ENCODE measurements at regions not wholly inside any gene's neighbourhood (a gene's known extent, or its start where the extent isn't known, plus 50 kb on each side); places are given as distances from the start of the nearest gene placed in this dataset.

DNA sequence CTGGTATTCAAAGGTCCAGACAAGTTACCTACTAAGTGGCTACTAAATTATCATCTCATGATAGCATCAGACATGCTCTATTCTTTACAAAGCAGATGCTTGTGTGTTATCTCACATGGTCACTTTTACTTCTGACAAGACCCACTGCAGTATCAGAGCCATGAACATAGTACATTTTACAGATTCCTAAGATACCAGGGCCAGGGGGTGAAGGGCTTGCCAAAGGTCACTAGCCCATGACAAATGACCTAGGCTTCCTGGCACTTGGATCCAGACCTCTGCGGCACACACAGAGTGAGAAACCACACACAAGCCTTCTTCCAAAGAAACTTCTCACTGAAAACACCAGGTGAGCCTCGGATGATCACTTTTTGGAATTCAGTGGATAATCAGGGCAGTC is 446.8 kb downstream of the EIPR1 start:
- Histone ChIP-seq H3K4me1 (ENCODE audit: control insufficient read depth, insufficient read depth, low read length) (no peaks in the 10 kb centered on the region), H3K4me2 (ENCODE audit: control insufficient read depth, insufficient read depth) (no peak overlapping the region), H3K27me3 (replicated peaks in 1 of 2; ENCODE audit: control insufficient read depth in 2 of 2, insufficient read depth in 2 of 2, low read length in 1 of 2) (no peaks in the 10 kb centered on the region), H4K20me1 (ENCODE audit: control insufficient read depth, insufficient read depth) (no peaks in the 10 kb centered on the region), H3K79me2 (ENCODE audit: control insufficient read depth, insufficient read depth, low read length) (no peaks in the 10 kb centered on the region), H3K36me3 (ENCODE audit: control insufficient read depth in 2 of 2, insufficient read depth in 2 of 2, low read length in 1 of 2) (no peaks in the 10 kb centered on the region), H3K9ac (ENCODE audit: control insufficient read depth, insufficient read depth, low read length) (no peak overlapping the region), H2AFZ (ENCODE audit: control insufficient read depth, low read depth, low read length) (no peak overlapping the region), H3K27ac (ENCODE audit: control insufficient read depth, insufficient read depth) (no peak overlapping the region), H3K4me3 (no peak overlapping the region), H3K9me3 (replicated peaks; ENCODE audit: control insufficient read depth, insufficient read depth, low read length) (peaks cover 2% of the 10 kb centered on the region; the same call in 2 of the 3 replicates)
- ChIA-PET POLR2A (no interaction called here), RAD21 (ENCODE audit: unreplicated experiment) (no interaction called here), SMC1A (ENCODE audit: uncharacterized antibody, unreplicated experiment) (no interaction called here), CTCF (no interaction called here)
- DNase-seq (ENCODE audit: low read depth, low spot score): no peak
- no peak for ATAC-seq
- FAIRE-seq: no peak
- in situ Hi-C loops (cut with MboI) (no loop called here), intact Hi-C loops (cut with micrococcal nuclease; ENCODE audit: unreplicated experiment) (no loop called here)
- BruUV-seq (replicated peaks): no TSS peak
- 29% methylated on average over 2 of the region's 2 CpGs for WGBS (ENCODE audit: insufficient coverage, insufficient replicate concordance, low lambda C conversion rate, missing lambda C conversion rate)
- TF ChIP-seq, protein P1, sequence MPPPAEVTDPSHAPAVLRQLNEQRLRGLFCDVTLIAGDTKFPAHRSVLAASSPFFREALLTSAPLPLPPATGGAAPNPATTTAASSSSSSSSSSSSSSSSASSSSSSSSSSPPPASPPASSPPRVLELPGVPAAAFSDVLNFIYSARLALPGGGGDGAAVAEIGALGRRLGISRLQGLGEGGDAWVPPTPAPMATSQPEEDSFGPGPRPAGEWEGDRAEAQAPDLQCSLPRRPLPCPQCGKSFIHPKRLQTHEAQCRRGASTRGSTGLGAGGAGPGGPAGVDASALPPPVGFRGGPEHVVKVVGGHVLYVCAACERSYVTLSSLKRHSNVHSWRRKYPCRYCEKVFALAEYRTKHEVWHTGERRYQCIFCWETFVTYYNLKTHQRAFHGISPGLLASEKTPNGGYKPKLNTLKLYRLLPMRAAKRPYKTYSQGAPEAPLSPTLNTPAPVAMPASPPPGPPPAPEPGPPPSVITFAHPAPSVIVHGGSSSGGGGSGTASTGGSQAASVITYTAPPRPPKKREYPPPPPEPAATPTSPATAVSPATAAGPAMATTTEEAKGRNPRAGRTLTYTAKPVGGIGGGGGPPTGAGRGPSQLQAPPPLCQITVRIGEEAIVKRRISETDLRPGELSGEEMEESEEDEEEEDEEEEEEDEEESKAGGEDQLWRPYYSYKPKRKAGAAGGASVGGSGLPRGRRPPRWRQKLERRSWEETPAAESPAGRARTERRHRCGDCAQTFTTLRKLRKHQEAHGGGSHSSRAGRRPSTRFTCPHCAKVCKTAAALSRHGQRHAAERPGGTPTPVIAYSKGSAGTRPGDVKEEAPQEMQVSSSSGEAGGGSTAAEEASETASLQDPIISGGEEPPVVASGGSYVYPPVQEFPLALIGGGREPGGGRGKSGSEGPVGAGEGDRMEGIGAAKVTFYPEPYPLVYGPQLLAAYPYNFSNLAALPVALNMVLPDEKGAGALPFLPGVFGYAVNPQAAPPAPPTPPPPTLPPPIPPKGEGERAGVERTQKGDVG (CRISPR knock-in tag; IDR thresholded peaks at IDR 0.05): no peak
- TF ChIP-seq, protein P2, sequence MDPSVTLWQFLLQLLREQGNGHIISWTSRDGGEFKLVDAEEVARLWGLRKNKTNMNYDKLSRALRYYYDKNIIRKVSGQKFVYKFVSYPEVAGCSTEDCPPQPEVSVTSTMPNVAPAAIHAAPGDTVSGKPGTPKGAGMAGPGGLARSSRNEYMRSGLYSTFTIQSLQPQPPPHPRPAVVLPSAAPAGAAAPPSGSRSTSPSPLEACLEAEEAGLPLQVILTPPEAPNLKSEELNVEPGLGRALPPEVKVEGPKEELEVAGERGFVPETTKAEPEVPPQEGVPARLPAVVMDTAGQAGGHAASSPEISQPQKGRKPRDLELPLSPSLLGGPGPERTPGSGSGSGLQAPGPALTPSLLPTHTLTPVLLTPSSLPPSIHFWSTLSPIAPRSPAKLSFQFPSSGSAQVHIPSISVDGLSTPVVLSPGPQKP (IDR thresholded peaks at IDR 0.05; ENCODE audit: low read depth, low read length): no peak
- no peak for TF ChIP-seq MEF2B (IDR thresholded peaks at IDR 0.05; ENCODE audit: partially characterized antibody, poor library complexity, severe bottlenecking)
- TF ChIP-seq RAD21 (IDR thresholded peaks at IDR 0.05; ENCODE audit: insufficient read depth, low read depth, low read length): no peak

All from GM12878 (cell line).